ENCODE measurements at regions not wholly inside any gene's neighbourhood (a gene's known extent, or its start where the extent isn't known, plus 50 kb on each side); places are given as distances from the start of the nearest gene placed in this dataset.

DNA sequence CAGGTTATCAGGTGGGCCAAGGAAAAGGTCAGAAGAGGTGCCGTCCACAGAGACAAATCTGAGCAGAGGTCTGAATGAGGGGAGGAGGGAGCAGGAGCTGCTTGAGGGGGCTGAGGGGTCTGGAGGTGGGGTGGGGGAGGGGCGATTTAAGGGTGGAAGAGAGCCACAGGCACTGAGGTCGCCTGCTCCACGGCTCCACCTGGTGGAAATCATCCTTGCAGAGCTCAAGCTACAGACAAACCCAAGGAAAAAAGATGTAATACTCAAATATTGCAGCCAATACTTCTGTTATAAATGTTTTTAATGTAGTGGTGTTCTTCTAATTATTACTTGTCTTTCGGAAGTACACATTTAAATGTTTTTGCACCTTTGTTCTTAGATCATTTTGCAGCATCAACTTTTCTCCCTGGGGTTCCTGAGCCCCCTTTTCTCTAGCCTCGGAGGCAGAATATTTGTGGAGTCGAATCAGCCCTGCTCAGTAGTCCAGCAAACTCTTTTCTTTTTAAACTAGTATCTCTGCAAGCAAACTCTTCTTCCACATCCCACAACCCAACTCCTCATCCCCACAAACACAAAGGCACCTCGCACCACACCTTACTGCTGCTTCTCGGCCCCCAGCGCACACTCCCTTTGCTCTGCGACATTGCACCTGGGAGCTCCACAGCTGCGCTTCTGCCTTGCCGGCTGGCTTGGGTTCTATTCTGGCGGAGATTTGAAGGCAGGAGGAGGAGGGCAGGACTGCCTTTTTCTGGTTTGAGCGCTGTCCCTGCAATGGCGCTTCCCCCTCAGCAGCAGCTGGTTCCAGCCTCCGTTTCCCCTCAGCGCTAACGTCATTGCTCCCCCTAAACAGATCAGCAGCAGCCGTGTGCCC is 51.0 kb upstream of the TFAP2A start:
- no peaks in the 10 kb centered on the region for H3K36me3 ChIP-seq (ENCODE audit: control insufficient read depth, insufficient read depth, low read length)
- Mint-ChIP-seq H3K27ac (ENCODE audit: unreplicated experiment) (no peak overlapping the region), H3K27me3 (ENCODE audit: insufficient read depth, unreplicated experiment) (peaks cover 4% of the 10 kb centered on the region), H3K9me3 (ENCODE audit: unreplicated experiment) (no peaks in the 10 kb centered on the region), H3K4me3 (ENCODE audit: unreplicated experiment) (no peak overlapping the region), H3K36me3 (ENCODE audit: insufficient read depth, unreplicated experiment) (no peaks in the 10 kb centered on the region), H3K4me1 (ENCODE audit: low read depth, unreplicated experiment) (no peaks in the 10 kb centered on the region)
- H3K4me1 ChIP-seq = no peaks in the 10 kb centered on the region
- BruUV-seq (replicated peaks) = no TSS peak
- intact Hi-C loops (cut with micrococcal nuclease; ENCODE audit: unreplicated experiment) = loop anchor here (1.0 kb wide), 1 partner anchor 25 kb away; no protein-coding TSS in a partner anchor
- H3K4me3 ChIP-seq (ENCODE audit: low read depth, low read length) = no peak overlapping the region
- TF ChIP-seq, protein P1, sequence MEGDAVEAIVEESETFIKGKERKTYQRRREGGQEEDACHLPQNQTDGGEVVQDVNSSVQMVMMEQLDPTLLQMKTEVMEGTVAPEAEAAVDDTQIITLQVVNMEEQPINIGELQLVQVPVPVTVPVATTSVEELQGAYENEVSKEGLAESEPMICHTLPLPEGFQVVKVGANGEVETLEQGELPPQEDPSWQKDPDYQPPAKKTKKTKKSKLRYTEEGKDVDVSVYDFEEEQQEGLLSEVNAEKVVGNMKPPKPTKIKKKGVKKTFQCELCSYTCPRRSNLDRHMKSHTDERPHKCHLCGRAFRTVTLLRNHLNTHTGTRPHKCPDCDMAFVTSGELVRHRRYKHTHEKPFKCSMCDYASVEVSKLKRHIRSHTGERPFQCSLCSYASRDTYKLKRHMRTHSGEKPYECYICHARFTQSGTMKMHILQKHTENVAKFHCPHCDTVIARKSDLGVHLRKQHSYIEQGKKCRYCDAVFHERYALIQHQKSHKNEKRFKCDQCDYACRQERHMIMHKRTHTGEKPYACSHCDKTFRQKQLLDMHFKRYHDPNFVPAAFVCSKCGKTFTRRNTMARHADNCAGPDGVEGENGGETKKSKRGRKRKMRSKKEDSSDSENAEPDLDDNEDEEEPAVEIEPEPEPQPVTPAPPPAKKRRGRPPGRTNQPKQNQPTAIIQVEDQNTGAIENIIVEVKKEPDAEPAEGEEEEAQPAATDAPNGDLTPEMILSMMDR (IDR thresholded peaks at IDR 0.05; ENCODE audit: insufficient read depth in 1 of 2, low read depth in 1 of 2, low read length in 1 of 2, severe bottlenecking in 1 of 2, unreplicated experiment in 1 of 2) = peak; percentile 50 to 67
- H3K27me3 ChIP-seq (replicated peaks; ENCODE audit: control insufficient read depth, insufficient read depth, low read length) = no peaks in the 10 kb centered on the region
- POLR2A ChIA-PET = no interaction called here
- CTCF ChIA-PET = interaction anchor here (0.8 to 1.3 kb wide), 5 partner anchors 13 to 337 kb away, joined by 3 to 5 read pairs (median 3); no protein-coding TSS in a partner anchor
- H3K9me3 ChIP-seq = no peaks in the 10 kb centered on the region
- DNase-seq = peak; percentile 65 to 73
